ENCODE measurements at regions not wholly inside any gene's neighbourhood (a gene's known extent, or its start where the extent isn't known, plus 50 kb on each side); places are given as distances from the start of the nearest gene placed in this dataset.
"Not testable (repeated sequence)": the region's sequence is repeated elsewhere in the genome, so short reads cannot be mapped to it uniquely, and the experiment has no call there.

DNA sequence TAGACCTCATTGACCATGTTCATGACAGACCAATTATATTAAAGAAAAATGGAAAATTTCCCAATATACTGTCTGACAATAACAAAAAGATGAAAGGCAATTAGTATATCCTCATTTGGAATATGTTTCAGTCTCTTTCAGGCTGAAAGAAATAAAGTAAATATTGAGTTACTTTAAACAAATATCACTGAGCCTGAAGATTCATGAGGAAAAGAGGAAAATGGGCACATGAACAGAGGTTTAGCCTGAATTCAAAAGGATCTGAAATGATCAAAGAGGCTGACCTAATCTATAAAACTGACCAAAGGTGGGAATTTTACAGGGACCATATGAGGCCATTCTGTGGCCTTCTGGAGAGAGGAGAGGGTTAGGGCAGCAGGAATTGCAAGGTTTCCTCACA, 771.5 kb upstream of the CDH18 start:
- not testable (repeated sequence) for H2AFZ ChIP-seq (ENCODE audit: low read depth, low read length); H3K27me3 ChIP-seq (ENCODE audit: low read depth, low read length); H4K20me1 ChIP-seq (ENCODE audit: insufficient read depth, low read length)

DNA sequence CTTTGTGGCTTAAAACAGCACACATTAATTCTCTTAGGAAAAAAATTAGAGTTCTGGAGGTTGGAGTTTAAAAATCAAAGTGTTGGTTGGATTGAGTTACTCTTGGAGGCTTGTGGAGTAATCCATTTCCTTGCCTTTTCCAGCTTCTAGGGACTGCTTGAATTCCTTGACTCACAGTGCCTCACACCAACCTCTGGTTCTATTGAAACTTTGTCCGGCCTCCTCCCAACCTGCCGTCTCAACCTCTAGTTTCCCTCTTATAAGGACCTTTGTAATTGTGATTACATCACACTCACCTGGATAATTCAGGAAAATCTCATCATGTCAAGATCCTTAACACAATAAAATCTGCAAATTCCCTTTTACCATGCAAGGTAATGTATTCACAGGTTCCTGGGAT, 764.2 kb upstream of the CDH18 start:
- H3K4me2 ChIP-seq (ENCODE audit: low read length): not testable (repeated sequence)

More for the DNA sequence above, 771.5 kb upstream of the CDH18 start:
- H3K27ac ChIP-seq (ENCODE audit: low read length); H3K9ac ChIP-seq (ENCODE audit: low read length); H3K4me3 ChIP-seq (ENCODE audit: low read length); H3K36me3 ChIP-seq (replicated peaks; ENCODE audit: low read depth, low read length); H3K4me2 ChIP-seq (ENCODE audit: low read length); H3K9me3 ChIP-seq (ENCODE audit: insufficient read depth, low read length); H3K4me1 ChIP-seq (ENCODE audit: low read length); H3K79me2 ChIP-seq (ENCODE audit: low read length): not testable (repeated sequence)

DNA sequence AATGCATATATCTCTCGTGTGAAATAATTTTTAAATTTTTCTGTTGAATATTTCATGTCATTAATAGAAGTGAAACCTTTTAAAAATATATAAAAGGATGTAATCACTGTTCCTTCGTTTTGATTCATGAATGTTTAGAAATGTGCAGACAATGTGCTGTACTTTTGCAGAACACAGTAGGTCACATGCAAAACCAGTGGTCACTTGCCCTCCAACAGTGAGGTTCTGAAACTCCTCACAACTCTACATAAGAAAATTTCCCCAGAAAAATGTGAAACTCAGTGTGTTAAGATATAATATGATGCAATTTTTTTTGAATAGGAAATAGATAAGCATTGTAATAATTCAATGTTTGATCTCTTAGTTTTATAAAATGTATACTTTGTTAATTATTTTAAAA, 747.7 kb upstream of the CDH18 start:
- not testable (repeated sequence) for H3K4me3 ChIP-seq (ENCODE audit: low read length); H3K36me3 ChIP-seq (replicated peaks; ENCODE audit: low read depth, low read length); H2AFZ ChIP-seq (ENCODE audit: low read depth, low read length); H3K27ac ChIP-seq (ENCODE audit: low read length); H3K4me2 ChIP-seq (ENCODE audit: low read length); H3K79me2 ChIP-seq (ENCODE audit: low read length); H3K4me1 ChIP-seq (ENCODE audit: low read length); H3K9me3 ChIP-seq (ENCODE audit: insufficient read depth, low read length); H3K9ac ChIP-seq (ENCODE audit: low read length); H3K27me3 ChIP-seq (ENCODE audit: low read depth, low read length); H4K20me1 ChIP-seq (ENCODE audit: insufficient read depth, low read length)

More for the DNA sequence above, 764.2 kb upstream of the CDH18 start:
- H3K27ac ChIP-seq (ENCODE audit: low read length); H2AFZ ChIP-seq (ENCODE audit: low read depth, low read length); H3K4me3 ChIP-seq (ENCODE audit: low read length); H3K9ac ChIP-seq (ENCODE audit: low read length); H3K4me1 ChIP-seq (ENCODE audit: low read length); H3K27me3 ChIP-seq (ENCODE audit: low read depth, low read length); H3K36me3 ChIP-seq (replicated peaks; ENCODE audit: low read depth, low read length); H3K9me3 ChIP-seq (ENCODE audit: insufficient read depth, low read length); H4K20me1 ChIP-seq (ENCODE audit: insufficient read depth, low read length); H3K79me2 ChIP-seq (ENCODE audit: low read length): not testable (repeated sequence)

DNA sequence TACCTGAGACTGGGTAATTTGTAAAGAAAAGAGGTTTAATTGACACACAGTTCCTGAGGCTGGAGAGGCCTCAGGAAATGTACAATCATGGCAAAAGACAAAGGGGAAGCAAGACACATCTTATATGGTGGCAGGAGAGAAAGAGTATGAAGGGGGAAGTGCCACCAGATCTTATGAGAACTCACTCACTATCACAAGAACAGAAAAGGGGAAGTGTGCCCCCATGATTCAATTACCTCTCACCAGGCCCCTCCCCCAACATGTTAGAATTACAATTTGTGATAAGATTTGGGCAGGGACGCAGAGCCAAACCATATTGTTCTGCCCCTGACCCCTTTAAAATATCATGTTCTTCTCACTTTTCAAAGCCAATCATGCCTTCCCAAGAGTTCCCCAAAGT, 744.2 kb upstream of the CDH18 start:
- H3K4me3 ChIP-seq (ENCODE audit: low read length); H3K79me2 ChIP-seq (ENCODE audit: low read length); H4K20me1 ChIP-seq (ENCODE audit: insufficient read depth, low read length); H3K36me3 ChIP-seq (replicated peaks; ENCODE audit: low read depth, low read length); H3K27ac ChIP-seq (ENCODE audit: low read length); H2AFZ ChIP-seq (ENCODE audit: low read depth, low read length); H3K9ac ChIP-seq (ENCODE audit: low read length); H3K4me1 ChIP-seq (ENCODE audit: low read length); H3K9me3 ChIP-seq (ENCODE audit: insufficient read depth, low read length); H3K27me3 ChIP-seq (ENCODE audit: low read depth, low read length); H3K4me2 ChIP-seq (ENCODE audit: low read length): not testable (repeated sequence)

DNA sequence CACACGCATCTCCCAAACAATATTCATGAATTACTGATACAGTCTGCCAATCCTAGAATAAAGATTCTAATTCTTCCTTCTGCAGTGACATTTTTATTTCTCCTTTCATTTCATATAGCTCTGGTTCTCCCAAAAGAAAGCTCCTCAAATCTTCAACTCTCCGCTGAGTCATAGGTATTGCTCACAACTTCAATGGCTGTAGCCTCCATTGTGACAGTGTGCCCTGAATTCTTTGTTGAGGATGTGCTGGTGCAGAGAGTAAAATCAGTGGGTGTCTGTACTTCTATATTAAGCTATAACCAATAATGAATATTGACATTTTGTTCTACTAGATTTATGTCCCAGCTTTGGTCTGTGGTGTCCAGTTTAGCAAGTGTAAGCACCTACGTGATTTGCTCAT, 733.3 kb upstream of the CDH18 start:
- not testable (repeated sequence) for H3K4me1 ChIP-seq (ENCODE audit: low read length); H3K9ac ChIP-seq (ENCODE audit: low read length); H3K4me2 ChIP-seq (ENCODE audit: low read length); H3K27ac ChIP-seq (ENCODE audit: low read length); H3K27me3 ChIP-seq (ENCODE audit: low read depth, low read length); H2AFZ ChIP-seq (ENCODE audit: low read depth, low read length); H3K4me3 ChIP-seq (ENCODE audit: low read length); H4K20me1 ChIP-seq (ENCODE audit: insufficient read depth, low read length); H3K36me3 ChIP-seq (replicated peaks; ENCODE audit: low read depth, low read length); H3K9me3 ChIP-seq (ENCODE audit: insufficient read depth, low read length); H3K79me2 ChIP-seq (ENCODE audit: low read length)

DNA sequence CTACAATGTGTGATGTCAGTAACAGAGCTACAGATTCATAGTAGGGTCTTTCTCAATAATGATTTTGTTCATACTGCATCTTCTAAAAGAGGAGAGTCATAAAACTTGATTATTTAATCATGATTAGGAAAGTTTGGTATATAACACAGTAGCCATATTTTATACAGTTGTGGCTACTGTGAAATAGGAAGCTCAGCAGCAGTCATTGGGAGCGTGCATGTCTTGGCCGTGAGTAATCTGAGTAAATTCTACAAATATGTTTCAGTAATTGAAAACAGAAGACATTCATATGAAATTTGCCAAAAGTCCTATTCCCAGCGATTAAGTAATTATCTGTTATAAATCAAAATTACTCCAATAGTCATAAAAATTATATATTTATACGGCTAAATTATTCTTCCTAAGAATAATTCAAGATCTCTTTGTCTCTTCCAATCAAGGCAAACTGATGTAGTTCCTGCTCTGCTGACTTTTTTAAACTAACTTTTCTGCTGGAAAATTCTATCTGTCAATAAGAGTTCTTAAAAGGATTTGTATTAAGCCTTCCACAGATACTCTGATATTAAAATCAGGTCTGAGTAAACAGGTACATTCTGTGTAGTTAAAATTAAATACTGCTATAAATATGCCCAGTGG, 723.6 kb upstream of the CDH18 start:
- H3K27me3 ChIP-seq (ENCODE audit: low read depth, low read length); H3K79me2 ChIP-seq (ENCODE audit: low read length); H3K4me3 ChIP-seq (ENCODE audit: low read length); H3K9me3 ChIP-seq (ENCODE audit: insufficient read depth, low read length); H3K4me1 ChIP-seq (ENCODE audit: low read length); H3K4me2 ChIP-seq (ENCODE audit: low read length); H3K27ac ChIP-seq (ENCODE audit: low read length); H4K20me1 ChIP-seq (ENCODE audit: insufficient read depth, low read length); H3K36me3 ChIP-seq (replicated peaks; ENCODE audit: low read depth, low read length); H3K9ac ChIP-seq (ENCODE audit: low read length); H2AFZ ChIP-seq (ENCODE audit: low read depth, low read length): not testable (repeated sequence)

- H3K79me2 ChIP-seq (ENCODE audit: low read length); H3K27me3 ChIP-seq (ENCODE audit: low read depth, low read length); H3K9me3 ChIP-seq (ENCODE audit: insufficient read depth, low read length); H3K27ac ChIP-seq (ENCODE audit: low read length); H2AFZ ChIP-seq (ENCODE audit: low read depth, low read length); H3K4me1 ChIP-seq (ENCODE audit: low read length); H3K9ac ChIP-seq (ENCODE audit: low read length); H3K36me3 ChIP-seq (replicated peaks; ENCODE audit: low read depth, low read length); H3K4me2 ChIP-seq (ENCODE audit: low read length); H4K20me1 ChIP-seq (ENCODE audit: insufficient read depth, low read length); H3K4me3 ChIP-seq (ENCODE audit: low read length): not testable (repeated sequence)
Measured at GRCh38 chr5:20707634-20708033, 719.6 kb upstream of the CDH18 start.
